Heart right ventricle (tissue), 16 donors: ENCODE measurements at regions not wholly inside any gene's neighbourhood (a gene's known extent, or its start where the extent isn't known, plus 50 kb on each side); places are given as distances from the start of the nearest gene placed in this dataset.

Experiments used
- ATAC-seq, 8 donors: fragments of 200-7000 bp; cut with Tn5 transposase; one replicate each; pipeline ENCODE4 v1.9.1; 2020; ENCODE audit warnings: mild to moderate bottlenecking in 8 of 8, moderate library complexity in 8 of 8, moderate number of reproducible peaks in 1 of 8
- DNase-seq, 2 donors: peaks; one replicate each; pipeline ENCODE4 v3.0.0-alpha.2; 2020
- H3K27ac ChIP-seq, 10 donors: fragments of 200-600 bp; sonication (generic) in 2 of 10; one replicate each; pipeline versions ENCODE4 v1.5.0 to v1.8.0; 2020 to 2022; ENCODE audit warnings: mild to moderate bottlenecking in 3 of 10
- H3K27me3 ChIP-seq, 7 donors: fragments of 200-600 bp; one replicate each; pipeline ENCODE4 v1.8.0; 2021 to 2022; ENCODE audit warnings: mild to moderate bottlenecking in 2 of 7
- H3K36me3 ChIP-seq, 9 donors: fragments of 200-600 bp; sonication (generic) in 1 of 9; one replicate each; pipeline versions ENCODE4 v1.5.0 to v1.8.0; 2020 to 2022; ENCODE audit warnings: mild to moderate bottlenecking in 2 of 9
- H3K4me1 ChIP-seq, 9 donors: fragments of 200-600 bp; sonication (generic) in 1 of 9; one replicate each; pipeline versions ENCODE4 v1.5.0 to v1.8.0; 2020 to 2022; ENCODE audit warnings: mild to moderate bottlenecking in 4 of 9
- H3K4me3 ChIP-seq, 10 donors: fragments of 200-600 bp; sonication (generic) in 2 of 10; one replicate each; pipeline versions ENCODE4 v1.5.0 to v1.8.0; 2020 to 2022; ENCODE audit warnings: mild to moderate bottlenecking in 7 of 10, moderate library complexity in 2 of 10
- H3K9me3 ChIP-seq, 11 donors: fragments of 200-600 bp in 10 of 11; sonication (generic) in 2 of 11; one replicate each; pipeline versions ENCODE4 v1.5.0 to v1.8.0; 2013 to 2022; ENCODE audit warnings: mild to moderate bottlenecking in 2 of 11, control low read depth in 1 of 11, moderate library complexity in 1 of 11
- CTCF ChIP-seq, 9 donors: fragments of 200-600 bp; sonication (generic) in 2 of 9; IDR thresholded peaks; one replicate each; pipeline versions ENCODE4 v1.5.0 to v1.8.0; 2021 to 2022; ENCODE audit warnings: antibody characterized with exemption in 9 of 9, mild to moderate bottlenecking in 5 of 9, moderate library complexity in 1 of 9
- WGBS, 2 donors: extraction: QIAGEN DNeasy Blood & Tissue Kit; methylation state at CpG; one replicate each; pipeline ENCODE4 v1.1.7; 2013; ENCODE audit warnings: inconsistent platforms in 1 of 2; 5-methylcytosine and 5-hydroxymethylcytosine counted together
- intact Hi-C, 10 donors: fragments of 100-400 bp; cut with DNase I; formaldehyde crosslinking; loops; one replicate each; pipeline versions ENCODE4 v1.11.1 to v1.14.2; 2022
- donor health status: Arrhythmogenic right ventricular cardiomyopathy.
- donor health status: ischemic (EF 13 %, LVEDD 7.1; RV severe dilation, severe dysfunction).
- donor health status: healthy with polysubstance abuse.
- donor health status: DM: no; HTN: yes; CAD: no.
- donor health status: DM: no; HTN: no; CAD: no.
- donor health status: ischemic (EF 25% LVEDD 6.9; RV normal size, moderate dysfunction).
- donor health status: ischemic (EF 25% LVEDD 5.7; RV mildly dilated, moderate dysfunction).
- donor health status: healthy.
- donor health status: DM: yes; HTN: yes; CAD: no.
- donor health status: Ischemic cardiomyopathy.
- donor health status: ischemic (EF 35%, LVEDD 5.7; RV mildly dilated, moderate dysfunction).
- donor health status: nonischemic (EF 11% LVEDD 7.7; RV severe dilation, severe dysfunction).
- donor health status: DM: yes; HTN: yes; CAD: no.
- donor health status: PGD.
- donor health status: ischemic (EF 29% LVEDD 5.4; RV normal size, mild dysfunction).
- donor health status: nonischemic (EF 23%, LVEDD 6.1; RV moderate dilation, normal function).

DNA sequence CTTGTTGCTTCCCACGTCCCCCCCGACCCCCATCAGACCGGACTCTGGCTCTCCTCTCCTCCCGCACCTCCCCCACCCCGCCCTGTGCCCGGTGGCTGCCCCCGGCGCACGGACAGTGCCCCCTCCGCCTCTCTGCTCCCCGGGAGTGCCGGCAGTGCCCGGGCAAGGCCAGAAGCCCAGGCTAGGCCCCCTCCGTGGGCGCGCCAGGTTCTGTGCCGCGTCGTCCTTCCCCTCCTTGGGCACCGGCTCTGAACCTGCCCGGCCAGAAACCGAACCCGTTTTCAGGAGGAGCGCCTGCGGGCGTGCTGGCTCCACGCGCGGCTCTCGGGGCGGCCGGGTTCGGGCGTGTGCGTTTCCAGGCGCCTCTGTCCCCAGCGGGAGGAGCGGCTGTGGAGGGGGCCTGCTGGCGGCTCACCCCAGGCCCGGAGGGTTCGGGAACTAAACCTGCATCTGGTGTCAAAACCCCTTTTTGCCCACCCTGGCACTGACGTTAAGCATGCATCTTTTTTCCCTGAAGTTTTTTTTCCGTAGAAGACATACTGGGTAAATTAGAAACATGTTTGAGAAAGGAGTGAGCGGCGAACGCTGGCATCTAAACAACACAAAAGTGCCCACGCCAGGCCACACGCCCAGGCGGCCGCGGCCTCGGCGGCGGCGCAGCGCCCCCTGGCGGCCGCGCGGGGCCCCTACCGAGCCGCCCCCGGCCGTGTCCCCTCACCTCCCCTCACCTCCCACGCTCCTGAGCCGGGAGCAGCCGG lies 123.9 kb upstream of the SLC1A4 start:
- peak in 8 of 9 donors; percentile 50 to 99 (median 67) for TF ChIP-seq CTCF (IDR thresholded peaks at IDR 0.05)
- H3K4me1 ChIP-seq, result peaks cover 0 to 60% (median 8%) of the 10 kb centered on the region in 9 donors
- H3K4me3 ChIP-seq, result peak overlapping the region; percentile 51 to 99 (median 79)
- H3K36me3 ChIP-seq, result no peaks in the 10 kb centered on the region
- H3K27ac ChIP-seq, result peak overlapping the region; percentile 78 to 97 (median 91)
- WGBS, 2 donors, result 0% methylated on average over 64 to 67 of the region's 67 CpGs
- intact Hi-C loops, result loop anchor here (1.0 to 10.0 kb wide), 14 partner anchors 90 to 530 kb away; partner anchors contain the start of genes AFTPH (in 4 of the 10) and SERTAD2 (in 1 of the 10)
- ATAC-seq (peak; percentile 75 to 93 (median 87)), DNase-seq (peak; percentile 53 to 68)
- H3K27me3 ChIP-seq, result no peaks in the 10 kb centered on the region
- H3K9me3 ChIP-seq, result peaks cover 0 to 5% (median 0%) of the 10 kb centered on the region in 11 donors

DNA sequence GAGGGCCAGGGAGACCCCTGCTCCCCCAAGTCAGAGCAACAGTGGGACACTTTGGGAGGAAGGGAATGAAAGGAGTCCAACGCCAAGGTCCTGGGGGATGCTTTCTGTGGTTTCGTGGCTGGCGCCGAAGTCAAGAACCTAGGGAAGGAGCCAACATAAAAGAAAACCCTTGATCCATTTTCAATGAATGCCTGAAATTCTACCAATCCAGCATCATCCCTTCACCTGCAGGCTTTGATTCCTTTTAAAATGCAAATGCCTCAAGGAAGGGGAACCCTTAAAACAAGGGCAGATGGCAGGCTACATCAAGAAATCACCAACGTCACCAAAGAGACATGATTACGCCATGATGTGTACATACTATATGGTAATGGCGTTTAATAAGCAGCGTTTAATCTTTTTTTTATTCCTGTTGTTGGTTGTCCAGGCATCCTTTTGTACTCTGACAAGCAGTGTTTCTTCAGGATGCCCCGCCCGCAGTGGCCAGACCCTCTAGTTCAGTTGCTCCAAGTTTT lies 123.3 kb upstream of the SLC1A4 start:
- WGBS, 2 donors, result 58 to 61% methylated on average over 10 of the region's 10 CpGs
- peak overlapping the region in 1 of 10 donors; percentile 96 for H3K27ac ChIP-seq
- peak overlapping the region in 7 of 10 donors; percentile 69 to 99 (median 81) for H3K4me3 ChIP-seq

GRCh38 chr2:64866797-64867196 lies 122.4 kb upstream of the SLC1A4 start:
- Histone ChIP-seq H3K27me3 (no peaks in the 10 kb centered on the region), H3K36me3 (no peaks in the 10 kb centered on the region), H3K4me3 (no peak overlapping the region), H3K27ac (no peak overlapping the region), H3K4me1 (peaks cover 0 to 44% (median 6%) of the 10 kb centered on the region in 9 donors), H3K9me3 (peaks cover 0 to 5% (median 0%) of the 10 kb centered on the region in 11 donors)
- DNase-seq (peak in 1 of 2 donors; percentile 22), ATAC-seq (no peak)
- TF ChIP-seq CTCF (IDR thresholded peaks at IDR 0.05), result no peak
- intact Hi-C loops, result loop anchor here in 8 of 10 donors (2.0 to 10.0 kb wide), 9 partner anchors 92 to 532 kb away; partner anchors contain the start of genes AFTPH (in 3 of the 8) and SERTAD2 (in 1 of the 8)
- 51% methylated on average over 8 of the region's 8 CpGs for WGBS, 2 donors

More for the DNA sequence above, 123.3 kb upstream of the SLC1A4 start:
- intact Hi-C loops, result loop anchor here (1.0 to 10.0 kb wide), 14 partner anchors 91 to 531 kb away; partner anchors contain the start of genes AFTPH (in 4 of the 10) and SERTAD2 (in 2 of the 10)
- Histone ChIP-seq H3K36me3 (no peaks in the 10 kb centered on the region), H3K9me3 (peaks cover 0 to 5% (median 0%) of the 10 kb centered on the region in 11 donors), H3K27me3 (no peaks in the 10 kb centered on the region), H3K4me1 (peaks cover 0 to 53% (median 6%) of the 10 kb centered on the region in 9 donors)
- no peak for ATAC-seq
- peak in 4 of 9 donors; percentile 14 to 37 (median 22) for TF ChIP-seq CTCF (IDR thresholded peaks at IDR 0.05)
- no peak for DNase-seq

DNA sequence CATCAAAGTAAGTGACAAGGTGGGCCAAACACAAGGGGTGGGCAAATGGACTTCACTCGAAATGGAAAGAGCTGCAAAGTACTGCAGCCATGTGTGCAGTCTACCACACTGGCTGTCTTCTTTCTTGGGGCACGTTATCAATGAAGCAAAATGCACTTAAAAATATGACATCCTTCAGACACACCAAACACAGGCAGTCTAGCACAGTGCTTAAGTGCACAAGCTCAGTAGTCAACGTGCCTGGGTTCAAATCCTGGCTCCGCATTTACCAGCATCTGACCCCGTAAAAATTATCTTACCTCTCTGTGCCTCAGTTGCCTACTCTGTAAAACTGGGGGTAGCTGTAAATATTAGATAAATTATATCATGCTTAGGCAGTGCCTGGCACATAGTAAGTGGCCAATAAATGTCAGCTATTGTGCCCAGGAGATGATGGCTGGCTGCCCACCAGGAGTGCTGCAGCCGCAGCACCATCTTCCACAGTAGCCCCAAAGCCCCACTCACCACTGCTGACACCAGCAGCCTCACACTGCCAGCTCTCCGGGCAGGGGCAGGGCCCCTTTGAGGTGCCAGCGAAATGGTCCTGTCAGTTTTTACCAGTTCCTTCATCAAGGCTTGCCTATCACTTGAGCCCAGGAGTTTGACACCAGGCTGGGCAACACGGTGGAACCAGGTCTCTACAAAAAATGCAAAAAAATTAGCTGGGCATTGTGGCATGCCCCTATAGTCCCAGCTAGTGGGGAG lies 121.8 kb upstream of the SLC1A4 start:
- WGBS, 2 donors, result 88 to 92% methylated on average over 9 of the region's 9 CpGs
- ATAC-seq (no peak), DNase-seq (no peak)
- Histone ChIP-seq H3K36me3 (no peaks in the 10 kb centered on the region), H3K9me3 (peaks cover 0 to 4% (median 0%) of the 10 kb centered on the region in 11 donors), H3K27me3 (no peaks in the 10 kb centered on the region), H3K27ac (no peak overlapping the region), H3K4me1 (peaks cover 0 to 38% (median 6%) of the 10 kb centered on the region in 9 donors), H3K4me3 (no peak overlapping the region)
- TF ChIP-seq CTCF (IDR thresholded peaks at IDR 0.05), result no peak
- intact Hi-C loops, result loop anchor here in 8 of 10 donors (2.0 to 10.0 kb wide), 9 partner anchors 93 to 533 kb away; partner anchors contain the start of genes AFTPH (in 3 of the 8) and SERTAD2 (in 1 of the 8)
